HG03045 (cell line): ENCODE measurements at regions not wholly inside any gene's neighbourhood (a gene's known extent, or its start where the extent isn't known, plus 50 kb on each side); places are given as distances from the start of the nearest gene placed in this dataset.

ENCODE experiments used
- ATAC-seq: cut with Tn5 transposase; IDR thresholded peaks from one replicate; pipeline ENCODE4 v1.9.1; 2021; ENCODE audit warnings: mild to moderate bottlenecking, moderate library complexity; ENCODE audit not compliant: unreplicated experiment

DNA sequence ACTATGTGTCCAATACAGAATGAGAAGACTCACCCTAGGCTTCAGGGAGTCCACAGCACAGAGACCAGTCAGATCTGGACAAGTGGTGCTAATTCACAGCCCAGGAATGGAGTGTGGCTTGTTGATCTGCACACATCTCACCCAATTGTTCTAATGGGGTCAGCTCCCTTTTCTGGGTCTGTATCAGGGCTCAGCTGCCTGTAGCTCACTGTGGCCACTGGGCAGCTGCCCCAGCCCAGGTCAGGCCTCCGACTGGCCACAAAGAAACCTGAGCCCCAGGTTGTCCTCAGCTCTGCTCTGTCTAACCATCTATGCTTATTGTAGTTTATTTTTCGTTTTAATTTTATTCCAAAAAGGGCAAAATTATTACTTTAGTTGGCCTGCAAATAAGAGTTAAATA lies 202.3 kb upstream of the RAB6C start:
- no peak for ATAC-seq

GRCh38 chr2:129777762-129778583 lies 201.5 kb upstream of the RAB6C start:
- no peak for ATAC-seq

DNA sequence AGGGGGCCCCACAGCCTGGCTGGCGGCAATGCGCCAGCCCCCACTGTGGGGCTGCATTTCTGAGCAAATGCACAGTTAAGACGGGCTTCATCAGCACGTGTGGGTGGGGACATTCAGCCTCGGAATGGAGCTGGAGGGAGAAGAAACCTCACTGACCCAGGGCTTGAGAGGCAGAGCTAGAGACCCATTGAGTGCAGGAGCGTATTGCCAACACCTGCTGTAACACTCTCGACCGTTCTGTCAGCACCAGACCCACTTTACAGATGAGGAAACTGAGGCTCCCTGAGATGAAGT lies 200.9 kb upstream of the RAB6C start:
- ATAC-seq: no peak

DNA sequence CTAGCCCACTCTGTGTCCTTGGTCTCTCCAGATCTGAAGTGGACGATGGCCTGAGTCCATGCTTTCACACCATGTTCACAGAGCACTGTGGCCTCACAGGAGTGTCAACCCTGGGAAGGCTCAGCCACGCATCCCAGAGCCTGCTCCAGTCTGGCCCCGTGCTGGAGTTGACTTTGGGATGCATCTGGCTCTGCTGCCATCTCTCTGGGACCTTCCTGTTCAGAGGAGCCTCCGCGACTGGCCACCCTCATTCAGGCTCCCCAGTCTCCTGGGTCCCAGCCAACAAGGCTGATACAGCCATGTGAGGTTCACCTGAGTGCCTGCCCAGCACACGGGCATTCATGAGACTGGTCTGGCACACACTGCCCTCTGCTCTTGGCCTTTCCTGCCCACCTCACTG lies 199.7 kb upstream of the RAB6C start:
- ATAC-seq: no peak

- no peak for ATAC-seq
Observed at GRCh38 chr2:129780316-129781270, 198.9 kb upstream of the RAB6C start.

- no peak for ATAC-seq
Observed at GRCh38 chr2:129781749-129782632, 197.5 kb upstream of the RAB6C start.

DNA sequence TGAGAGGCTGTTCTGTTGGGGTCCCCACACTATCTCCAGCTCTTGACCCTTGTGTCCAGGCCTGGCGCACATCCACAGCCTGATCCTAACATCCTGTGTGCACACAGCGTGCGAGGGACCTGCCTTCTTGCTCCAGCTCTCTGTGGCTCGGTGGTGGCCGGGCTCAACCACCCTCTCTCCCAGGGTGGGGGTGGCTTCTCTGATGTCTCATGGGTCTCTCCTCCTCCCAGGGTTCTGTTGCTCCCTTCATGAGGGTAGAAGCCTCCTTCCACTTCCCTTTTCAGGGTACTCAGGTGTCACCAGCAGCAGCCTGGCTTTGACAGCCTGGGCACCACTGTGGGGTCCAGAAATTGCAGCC lies 196.9 kb upstream of the RAB6C start:
- ATAC-seq: no peak

DNA sequence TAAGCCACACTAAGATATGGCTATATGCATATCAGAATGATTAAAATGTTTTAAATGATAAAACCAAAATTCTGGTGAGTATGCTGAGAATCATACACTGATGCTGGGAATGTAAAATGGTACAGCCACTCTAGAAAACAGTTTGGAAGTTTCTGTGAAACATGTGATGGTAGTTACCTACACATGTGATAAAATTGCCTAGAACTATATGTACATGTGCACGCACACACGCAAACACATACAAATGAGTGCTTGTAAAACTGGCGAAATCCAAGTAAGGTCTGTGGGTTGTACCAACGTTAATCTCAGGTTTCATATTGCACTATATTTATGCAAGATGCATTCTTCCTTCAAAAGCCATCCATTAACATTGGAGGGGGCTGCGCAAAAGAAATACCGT lies 195.0 kb upstream of the RAB6C start:
- no peak for ATAC-seq

DNA sequence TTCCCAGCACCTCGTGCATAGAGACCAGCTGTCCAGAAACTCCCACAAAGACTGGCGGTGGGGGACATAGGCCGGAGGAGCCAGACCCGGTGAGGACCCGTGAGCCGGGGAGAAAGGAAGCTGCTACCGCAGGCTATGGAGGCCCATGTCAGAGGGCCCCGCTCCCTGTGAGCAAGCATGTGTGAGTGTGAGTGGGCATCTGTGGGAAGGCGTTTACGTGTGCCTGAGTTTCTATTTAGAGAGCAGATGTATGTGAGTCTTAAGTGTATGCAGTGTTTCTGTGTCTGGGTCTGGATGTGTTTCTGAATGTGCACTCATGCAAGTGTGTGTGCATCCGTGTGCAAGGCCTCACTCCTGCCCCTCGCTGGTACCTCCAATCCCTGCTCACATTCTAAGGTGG lies 187.8 kb upstream of the RAB6C start:
- ATAC-seq: no peak

GRCh38 chr2:129793431-129793902 lies 186.0 kb upstream of the RAB6C start:
- no peak for ATAC-seq

- no peak for ATAC-seq
Observed at GRCh38 chr2:129794116-129794515, 185.3 kb upstream of the RAB6C start.

DNA sequence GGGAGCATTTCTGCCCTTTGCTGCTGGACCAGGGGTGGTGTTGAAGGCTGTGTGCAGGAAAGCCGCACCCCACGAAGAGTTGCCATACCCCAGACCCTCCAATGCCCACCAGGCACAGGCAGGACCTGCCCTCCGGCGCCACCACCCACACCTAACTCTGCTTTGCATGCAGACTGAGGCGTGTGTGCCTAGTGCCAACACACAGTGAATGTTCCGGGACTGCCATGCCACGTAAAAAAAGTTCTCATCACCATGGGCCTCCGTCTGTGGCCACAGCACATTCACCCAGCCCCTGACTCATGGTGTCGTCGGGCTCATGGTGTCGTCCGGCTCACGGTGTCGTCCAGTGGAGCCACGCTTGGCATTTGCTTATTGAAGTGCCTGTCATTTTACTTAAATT lies 184.9 kb upstream of the RAB6C start:
- no peak for ATAC-seq

DNA sequence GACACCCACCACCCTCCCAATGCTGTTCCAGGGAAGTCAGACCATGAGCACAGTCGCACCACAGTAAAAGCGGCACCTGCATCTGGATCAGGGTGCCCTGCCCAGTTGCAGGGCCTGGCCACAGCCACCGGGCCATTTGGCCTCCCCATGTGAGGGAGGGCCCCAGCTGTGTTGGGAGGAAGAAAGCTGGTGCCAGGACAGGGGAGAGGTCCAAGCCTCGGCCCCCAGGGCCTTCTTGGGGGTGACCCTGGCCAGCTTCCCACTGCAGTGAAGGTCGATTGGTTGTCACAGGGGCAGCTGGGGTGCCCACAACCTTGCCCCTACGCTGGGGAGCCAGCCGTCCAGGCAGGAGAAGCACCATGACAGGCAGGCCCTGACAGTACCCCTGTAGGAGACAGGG lies 183.2 kb upstream of the RAB6C start:
- ATAC-seq: no peak

DNA sequence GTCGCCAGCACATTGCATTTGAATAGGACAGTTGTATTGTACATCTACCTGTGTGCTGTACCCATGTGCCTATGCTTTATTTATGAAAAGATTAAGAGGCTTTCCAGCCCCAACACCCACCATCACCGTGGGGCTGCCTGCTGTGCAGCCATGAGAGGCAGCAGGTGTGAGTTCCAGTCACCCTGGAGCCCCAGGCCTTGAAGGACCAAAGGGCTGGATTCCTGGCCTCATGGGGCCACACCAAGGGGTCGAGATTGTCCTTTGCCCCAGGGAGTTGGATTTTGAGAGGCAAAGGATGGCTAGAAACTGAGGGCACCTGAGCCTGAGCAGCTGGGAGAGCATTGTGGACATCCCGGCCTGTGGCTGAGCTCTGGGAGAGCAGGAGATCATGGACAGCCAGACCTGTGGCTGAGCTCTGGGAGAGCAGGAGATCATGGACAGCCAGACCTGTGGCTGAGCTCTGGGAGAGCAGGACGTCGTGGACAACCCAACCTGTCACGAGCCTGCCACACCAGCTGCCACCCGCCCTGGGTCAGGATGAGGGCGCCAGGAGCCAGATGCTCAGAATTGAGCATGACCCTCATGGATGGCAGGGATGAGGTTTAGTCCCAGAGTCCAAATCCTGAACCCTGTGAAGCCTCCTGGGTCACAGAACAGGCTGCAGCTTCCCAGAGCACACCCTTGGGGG lies 182.5 kb upstream of the RAB6C start:
- ATAC-seq: no peak

DNA sequence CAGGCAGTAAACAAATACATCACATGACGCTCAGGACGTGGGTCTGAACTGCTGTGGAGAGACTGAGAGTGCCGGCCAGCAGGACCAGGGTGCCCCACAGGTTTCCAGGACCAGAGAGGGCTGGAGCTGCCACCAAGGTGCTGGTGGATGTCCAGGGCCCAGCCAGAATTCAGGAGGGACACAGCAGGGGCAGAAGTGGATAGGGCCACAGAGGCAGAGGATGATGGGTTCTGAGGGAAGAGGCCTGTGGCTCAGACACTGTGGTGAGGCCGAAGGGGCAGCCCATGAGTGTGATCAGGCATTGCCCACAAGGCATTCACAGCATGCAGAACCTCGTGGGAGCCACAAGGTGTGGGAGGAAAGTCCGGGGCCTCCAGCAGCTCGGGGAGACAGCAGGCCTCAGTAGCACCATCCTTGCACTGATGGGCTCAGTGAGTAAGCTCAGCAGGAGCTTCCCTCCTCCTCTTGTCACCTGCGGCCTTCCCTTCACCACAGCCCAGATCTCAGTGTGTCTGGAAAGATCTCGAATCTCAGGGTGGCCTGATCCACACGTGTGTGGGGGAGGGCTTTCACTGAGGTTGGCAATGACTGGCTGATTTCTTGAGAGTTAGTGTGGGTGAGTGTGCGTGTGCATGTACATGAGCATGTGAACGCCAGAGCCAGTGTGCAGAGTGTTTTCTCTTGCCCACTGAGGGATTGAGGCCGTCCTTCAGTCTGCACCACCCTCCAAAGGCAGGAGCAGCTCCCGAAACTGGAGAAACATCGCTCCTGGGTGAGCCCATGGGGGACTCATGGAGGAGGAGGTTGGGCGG lies 181.8 kb upstream of the RAB6C start:
- ATAC-seq: no peak

DNA sequence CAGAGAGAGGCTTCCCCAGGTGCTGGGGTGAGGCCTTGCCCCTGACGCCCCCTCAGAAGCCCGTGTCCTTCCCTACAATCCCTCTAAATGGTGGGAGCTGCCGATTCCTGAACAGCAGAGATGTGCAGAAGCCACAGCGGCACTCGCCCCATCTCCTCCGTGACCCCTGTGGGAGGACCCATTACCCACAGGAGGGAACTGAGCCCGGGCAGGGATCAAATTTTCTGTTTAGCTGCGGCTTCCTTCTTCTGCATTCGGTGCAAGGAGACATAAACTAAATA lies 181.2 kb upstream of the RAB6C start:
- ATAC-seq: no peak

GRCh38 chr2:129798626-129799025 lies 180.8 kb upstream of the RAB6C start:
- no peak for ATAC-seq

DNA sequence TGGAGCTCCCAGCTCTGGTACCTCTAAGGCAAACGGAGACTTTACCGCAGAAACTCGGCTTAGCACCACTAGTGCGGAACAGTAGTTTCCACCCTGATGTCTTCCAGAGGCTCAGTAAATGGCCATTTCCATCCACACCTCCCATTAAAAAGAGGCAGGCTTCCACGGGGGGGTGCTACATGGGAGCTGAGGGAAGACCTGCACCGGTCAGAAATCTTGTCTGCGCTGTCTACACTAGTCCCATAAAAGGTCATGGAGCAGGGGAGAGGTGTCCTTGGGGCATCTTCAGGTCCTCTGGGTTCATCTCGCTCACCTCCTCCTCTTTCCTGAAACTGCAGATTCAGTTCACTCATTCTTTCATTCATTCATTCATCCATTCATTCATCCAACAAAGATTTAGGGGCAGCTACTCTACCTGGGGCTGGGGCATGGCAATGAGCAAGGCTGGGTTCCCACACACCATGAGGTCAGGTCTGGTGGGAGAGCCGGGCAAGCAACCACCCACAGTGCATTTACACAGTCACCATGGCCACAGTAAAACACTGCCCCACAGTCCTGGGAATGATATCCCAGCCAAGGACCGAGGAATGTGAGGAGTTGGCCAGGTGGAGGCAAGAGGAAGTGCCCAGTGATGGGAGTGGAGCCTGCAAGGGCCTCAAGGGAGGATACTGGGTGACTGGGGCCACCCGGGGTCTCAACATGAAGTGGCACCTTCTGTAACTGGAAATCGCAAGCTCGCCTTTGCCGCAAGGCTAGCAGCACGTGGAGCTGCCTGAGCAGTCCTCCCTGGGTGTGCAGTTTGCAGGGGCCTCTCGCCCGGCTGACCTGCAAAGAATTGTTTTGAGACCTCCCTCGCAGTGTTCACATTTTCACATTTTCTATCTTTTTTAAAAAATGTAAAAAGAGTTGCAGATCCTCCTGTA lies 180.2 kb upstream of the RAB6C start:
- no peak for ATAC-seq

- no peak for ATAC-seq
Observed at GRCh38 chr2:129800285-129800684, 179.2 kb upstream of the RAB6C start.
